CD1c-positive myeloid dendritic cell (primary cell): ENCODE measurements at regions not wholly inside any gene's neighbourhood (a gene's known extent, or its start where the extent isn't known, plus 50 kb on each side); places are given as distances from the start of the nearest gene placed in this dataset.

Source experiments
- DNase-seq: peaks from one replicate; pipeline ENCODE4 v3.0.0-alpha.2; 2016; ENCODE audit errors: extremely low spot score

- no peak for DNase-seq
Observed at GRCh38 chr14:82354126-82354525, 820.5 kb upstream of the SEL1L start.

- DNase-seq: no peak
Observed at GRCh38 chr14:82359201-82359600, 825.5 kb upstream of the SEL1L start.

- DNase-seq: no peak
Observed at GRCh38 chr14:82362452-82362851, 828.8 kb upstream of the SEL1L start.

- no peak for DNase-seq
Observed at GRCh38 chr14:82365471-82365870, 831.8 kb upstream of the SEL1L start.

GRCh38 chr14:82366803-82367202 is 833.1 kb upstream of the SEL1L start:
- DNase-seq: no peak

- no peak for DNase-seq
Observed at GRCh38 chr14:82379291-82379690, 845.6 kb upstream of the SEL1L start.

GRCh38 chr14:82385048-82385447 is 851.4 kb upstream of the SEL1L start:
- no peak for DNase-seq

- no peak for DNase-seq
Observed at GRCh38 chr14:82387699-82388098, 854.0 kb upstream of the SEL1L start.

- no peak for DNase-seq
Observed at GRCh38 chr14:82388488-82388887, 854.8 kb upstream of the SEL1L start.

GRCh38 chr14:82390586-82390985 is 856.9 kb upstream of the SEL1L start:
- no peak for DNase-seq

GRCh38 chr14:82394916-82395315 is 861.3 kb upstream of the SEL1L start:
- DNase-seq: no peak

GRCh38 chr14:82398256-82398655 is 864.6 kb upstream of the SEL1L start:
- DNase-seq: no peak

GRCh38 chr14:82403987-82404386 is 870.3 kb upstream of the SEL1L start:
- DNase-seq: no peak

- DNase-seq: no peak
Observed at GRCh38 chr14:82410064-82410463, 876.4 kb upstream of the SEL1L start.

GRCh38 chr14:82411298-82411697 is 877.6 kb upstream of the SEL1L start:
- DNase-seq: no peak

GRCh38 chr14:82412545-82412944 is 878.9 kb upstream of the SEL1L start:
- DNase-seq: no peak

- DNase-seq: no peak
Observed at GRCh38 chr14:82414853-82415539, 881.3 kb upstream of the SEL1L start.

- DNase-seq: no peak
Observed at GRCh38 chr14:82419933-82420332, 886.3 kb upstream of the SEL1L start.

- no peak for DNase-seq
Observed at GRCh38 chr14:82420871-82421270, 887.2 kb upstream of the SEL1L start.

- DNase-seq: no peak
Observed at GRCh38 chr14:82421286-82421685, 887.6 kb upstream of the SEL1L start.

GRCh38 chr14:82422230-82422629 is 888.6 kb upstream of the SEL1L start:
- no peak for DNase-seq

GRCh38 chr14:82425261-82425660 is 891.6 kb upstream of the SEL1L start:
- no peak for DNase-seq

GRCh38 chr14:82431031-82431430 is 897.4 kb upstream of the SEL1L start:
- no peak for DNase-seq
